ENCODE measurements at regions not wholly inside any gene's neighbourhood (a gene's known extent, or its start where the extent isn't known, plus 50 kb on each side); places are given as distances from the start of the nearest gene placed in this dataset.

- TF ChIP-seq CTCF (IDR thresholded peaks at IDR 0.05), result no peak
- no peak for TF ChIP-seq ZFX (IDR thresholded peaks at IDR 0.05; ENCODE audit: borderline replicate concordance)
Measured at GRCh38 chr20:57095426-57095825, 171.0 kb downstream of the BMP7 start.

All from 22Rv1 (cell line).